ENCODE measurements at regions not wholly inside any gene's neighbourhood (a gene's known extent, or its start where the extent isn't known, plus 50 kb on each side); places are given as distances from the start of the nearest gene placed in this dataset.
A peak's percentile ranks its signal among the peaks of the same experiment; 100 is the strongest.
"Not testable (repeated sequence)": the region's sequence is repeated elsewhere in the genome, so short reads cannot be mapped to it uniquely, and the experiment has no call there.

DNA sequence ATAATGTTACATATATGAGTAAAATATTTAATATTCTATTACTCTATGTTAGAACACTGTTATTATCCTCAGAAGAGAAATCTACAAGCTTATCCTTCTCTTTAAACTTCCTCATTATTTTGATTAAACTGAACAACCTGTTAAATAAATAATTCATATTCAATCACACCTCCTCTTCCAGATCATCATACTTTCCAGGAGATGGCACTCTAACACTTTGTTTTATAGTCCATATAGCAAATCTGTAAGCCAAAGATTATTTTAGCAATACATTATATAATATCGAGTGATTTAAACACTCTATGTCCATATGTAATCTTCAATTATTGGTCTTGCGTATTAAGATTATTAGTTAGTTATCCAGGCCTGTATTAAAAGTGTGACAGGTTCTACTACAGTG, 694.1 kb downstream of the ANKRD7 start:
- DNase-seq (ENCODE audit: low spot score): peak; percentile 80

DNA sequence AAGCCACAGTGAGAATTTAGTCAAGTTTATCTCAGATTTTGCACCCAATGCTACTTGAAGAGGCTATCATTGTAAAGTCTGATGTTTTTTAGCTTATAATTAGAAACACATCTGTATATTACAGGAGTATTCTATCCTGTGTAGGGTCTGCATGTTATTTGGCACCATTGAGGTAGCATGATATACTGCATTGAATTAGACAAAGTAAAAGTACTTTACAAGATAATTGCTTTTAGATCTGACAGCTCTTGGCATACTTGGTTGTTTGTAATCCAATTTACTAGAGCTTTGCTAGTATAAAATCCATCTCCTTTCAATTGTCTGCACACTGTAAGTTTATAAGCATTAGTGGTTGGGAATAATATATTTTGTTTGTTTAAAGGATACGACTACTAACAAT, 714.3 kb downstream of the ANKRD7 start:
- DNase-seq (ENCODE audit: low spot score): no peak

DNA sequence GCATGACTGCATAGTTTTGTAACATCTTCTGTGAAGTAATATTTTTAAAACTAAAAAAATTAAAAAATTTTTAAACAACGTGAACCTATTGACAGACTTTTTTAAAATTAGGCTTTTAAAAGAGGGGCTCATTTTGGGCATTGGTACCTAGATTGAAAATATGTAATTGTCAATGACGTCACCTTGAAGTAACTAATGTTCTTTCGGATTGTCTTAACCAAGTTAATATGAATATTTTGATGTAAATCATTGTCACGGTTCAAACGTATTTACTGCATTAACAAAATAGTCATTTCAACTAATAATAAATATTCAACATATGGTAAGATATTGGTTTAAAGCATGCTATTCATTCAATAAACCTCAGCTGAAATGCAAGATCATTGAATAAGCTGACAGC, 719.8 kb downstream of the ANKRD7 start:
- no peak for DNase-seq (ENCODE audit: low spot score)

DNA sequence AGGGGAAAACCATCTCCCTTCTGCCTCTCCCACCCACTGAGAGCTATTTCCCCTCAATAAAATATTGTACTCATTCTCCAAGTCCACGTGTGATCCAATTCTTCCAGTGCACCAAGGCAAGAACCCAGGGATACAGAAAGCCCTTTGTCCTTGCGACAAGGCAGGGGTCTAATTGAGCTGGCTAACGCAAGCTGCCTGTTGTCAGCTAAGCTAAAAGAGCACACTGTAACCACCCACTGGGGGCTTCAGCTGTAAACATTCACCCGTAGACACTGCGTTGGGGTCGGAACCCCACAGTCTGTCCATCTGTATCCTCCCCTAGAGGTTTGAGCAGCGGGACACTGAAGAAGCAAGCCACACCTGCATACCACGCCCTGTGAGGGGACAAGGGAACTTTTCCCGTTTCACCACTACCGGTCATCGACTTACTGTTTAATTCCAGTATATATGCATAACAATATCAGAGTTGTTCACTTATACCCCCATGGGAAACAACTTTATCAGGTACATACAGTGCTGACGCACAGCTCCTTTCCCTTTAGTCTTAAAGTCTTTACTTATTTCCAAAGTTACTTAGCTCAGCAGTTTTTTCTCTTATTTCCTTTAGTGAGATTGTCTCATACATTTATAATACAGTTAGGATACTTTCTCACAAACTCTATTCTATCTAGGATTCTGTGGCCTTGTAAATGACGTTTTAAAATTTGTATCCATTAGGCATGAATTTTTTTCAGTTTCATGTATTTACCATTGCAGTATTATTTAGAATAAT, 721.6 kb downstream of the ANKRD7 start:
- DNase-seq (ENCODE audit: low spot score): no peak

DNA sequence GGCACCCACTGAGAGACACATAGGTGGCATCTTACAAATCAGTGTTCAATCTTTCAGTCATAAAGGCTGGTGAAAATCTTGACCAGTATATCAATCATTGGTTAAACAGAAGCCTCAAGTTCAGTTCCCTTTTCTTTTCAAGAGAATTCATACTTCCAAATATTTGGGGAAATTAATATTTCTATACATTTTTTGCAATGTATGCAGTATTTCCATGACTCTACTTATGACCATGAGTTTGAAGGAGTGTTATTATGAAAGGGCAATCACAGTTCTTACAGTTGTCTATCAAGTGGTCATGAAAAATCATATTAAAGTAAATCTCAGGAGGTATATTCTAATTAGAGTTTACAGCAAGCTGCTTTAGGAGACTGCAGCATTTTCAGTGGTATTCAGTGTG, 724.0 kb downstream of the ANKRD7 start:
- DNase-seq (ENCODE audit: low spot score): no peak

DNA sequence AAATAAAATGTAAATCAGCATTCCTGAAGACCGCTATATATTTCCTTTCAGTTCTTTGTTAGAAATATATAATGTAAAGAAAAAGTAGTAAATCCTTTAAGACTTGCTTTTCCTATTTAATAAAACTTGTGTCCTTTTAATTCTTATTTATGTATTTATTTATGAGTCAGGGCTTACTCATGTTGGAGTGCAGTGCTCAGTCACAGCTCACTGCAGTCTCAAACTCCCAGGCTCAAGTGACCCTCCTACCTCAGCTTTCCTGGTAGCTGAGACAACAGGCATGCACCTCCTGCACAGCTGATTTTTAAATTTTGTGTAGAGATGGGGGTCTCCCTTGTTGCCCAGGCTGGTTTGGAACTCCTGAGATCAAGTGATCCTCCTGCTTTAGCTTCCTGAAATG, 724.5 kb downstream of the ANKRD7 start:
- peak; percentile 43 for DNase-seq (ENCODE audit: low spot score)

DNA sequence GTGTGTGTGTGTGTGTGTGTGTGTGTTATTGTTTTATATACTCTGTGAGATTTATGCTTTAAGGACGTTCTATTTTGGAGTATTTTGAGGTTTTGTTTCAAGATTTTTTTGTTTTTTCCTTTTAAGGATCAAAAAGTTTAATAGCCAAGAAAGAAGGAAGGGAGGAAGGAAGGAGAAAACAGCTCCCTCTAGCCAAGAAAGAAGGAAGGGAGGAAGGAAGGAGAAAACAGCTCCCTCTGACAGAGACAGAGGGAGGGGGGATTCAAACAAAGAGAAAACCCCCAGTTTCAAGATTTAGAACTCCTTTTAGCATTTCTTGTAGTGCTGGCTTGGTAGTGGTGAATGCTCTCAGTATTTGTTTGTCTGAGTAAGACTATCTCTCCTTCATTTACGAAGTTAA, 731.8 kb downstream of the ANKRD7 start:
- DNase-seq (ENCODE audit: low spot score): not testable (repeated sequence)

DNA sequence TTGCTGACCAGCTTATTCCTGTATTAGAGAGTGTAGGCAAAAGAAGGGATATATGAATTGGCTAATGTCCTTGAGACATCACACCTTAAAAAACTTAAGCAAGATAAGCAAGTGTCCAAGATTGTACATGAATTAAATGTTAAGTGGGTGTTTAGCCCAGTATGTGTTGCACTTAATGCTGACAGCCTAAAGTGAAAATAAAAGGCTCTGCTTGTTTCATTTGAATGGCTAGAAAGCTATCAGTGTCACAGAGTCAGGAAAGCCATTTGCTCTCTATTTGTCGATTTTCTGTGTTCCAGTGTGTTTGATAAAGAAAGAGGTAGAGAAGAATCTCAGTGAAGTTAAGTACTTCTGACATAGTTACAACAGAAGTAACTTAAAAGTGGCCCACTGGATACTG, 744.9 kb downstream of the ANKRD7 start:
- no peak for DNase-seq (ENCODE audit: low spot score)

DNA sequence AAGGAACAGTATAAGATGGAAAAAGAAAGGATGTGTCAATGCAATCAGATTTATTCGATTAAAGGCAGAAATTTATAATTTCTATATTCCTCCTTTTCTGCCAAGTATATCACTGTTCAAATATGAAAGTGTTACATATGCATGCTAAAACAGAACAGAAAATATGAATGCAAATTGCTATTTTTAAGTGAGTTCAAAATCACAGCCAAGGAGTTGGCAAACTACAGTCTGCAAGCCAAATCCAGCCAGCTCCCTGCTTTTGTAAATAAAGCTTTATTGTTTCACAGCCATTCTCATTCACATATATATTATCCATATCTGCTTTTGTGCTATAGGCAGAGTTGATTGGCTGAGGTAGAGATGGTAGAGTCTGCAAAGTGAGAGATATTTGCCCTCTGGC, 747.2 kb downstream of the ANKRD7 start:
- DNase-seq (ENCODE audit: low spot score): no peak

DNA sequence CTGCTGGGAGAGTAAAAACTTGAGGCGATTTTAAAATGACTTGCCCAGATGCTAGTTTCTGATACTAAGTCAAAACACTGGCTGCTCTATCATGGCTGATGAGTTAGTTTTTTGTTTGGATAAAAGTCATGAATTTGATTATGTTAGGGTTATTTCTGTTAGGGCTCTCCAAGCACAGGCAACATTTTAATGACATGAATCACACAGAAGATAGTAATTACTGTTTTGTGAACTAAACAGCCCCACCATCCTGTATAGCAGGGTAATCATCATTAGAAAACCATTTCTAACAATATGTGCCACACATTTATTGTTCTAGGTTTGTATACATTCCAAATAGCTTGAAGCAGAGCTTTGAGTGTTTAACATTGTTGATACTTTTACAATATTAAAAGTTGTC, 750.3 kb downstream of the ANKRD7 start:
- no peak for DNase-seq (ENCODE audit: low spot score)

DNA sequence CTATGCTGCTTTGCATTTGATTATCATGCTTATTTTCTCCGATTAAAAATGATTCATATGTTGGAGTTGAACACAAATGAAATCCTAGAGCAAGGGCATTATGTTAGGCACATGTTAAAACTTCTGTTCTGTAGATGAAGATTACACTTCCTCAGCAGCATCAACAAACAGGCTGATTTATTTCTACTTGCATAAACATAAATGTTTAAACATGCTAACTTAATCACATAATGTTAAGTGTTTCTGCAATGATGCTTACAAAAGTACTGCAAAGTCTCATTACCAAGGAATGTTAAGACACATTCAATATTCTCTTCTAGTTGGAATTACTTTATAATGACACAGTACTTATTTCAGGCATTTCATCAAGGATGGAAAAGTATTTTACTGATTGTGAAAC, 770.8 kb downstream of the ANKRD7 start:
- DNase-seq (ENCODE audit: low spot score): no peak

DNA sequence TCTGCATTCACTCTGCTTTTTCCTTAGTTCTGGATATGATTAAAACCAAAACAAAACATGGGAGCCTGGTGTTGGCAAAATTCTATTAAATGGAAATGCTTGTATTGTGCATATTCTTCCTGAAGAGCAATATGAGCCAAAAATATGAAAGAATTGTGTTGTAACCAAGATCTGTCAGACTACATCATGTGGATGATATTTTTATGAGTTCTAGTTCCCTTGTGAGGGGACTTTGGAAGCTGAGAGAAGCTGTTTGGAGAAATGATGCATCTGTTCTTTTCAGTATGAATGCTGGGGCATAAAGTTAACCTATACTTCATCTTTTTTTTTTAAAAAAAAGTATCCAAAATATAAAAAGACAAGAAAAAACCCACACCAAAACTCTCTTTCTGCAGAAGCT, 782.7 kb downstream of the ANKRD7 start:
- DNase-seq (ENCODE audit: low spot score): no peak

DNA sequence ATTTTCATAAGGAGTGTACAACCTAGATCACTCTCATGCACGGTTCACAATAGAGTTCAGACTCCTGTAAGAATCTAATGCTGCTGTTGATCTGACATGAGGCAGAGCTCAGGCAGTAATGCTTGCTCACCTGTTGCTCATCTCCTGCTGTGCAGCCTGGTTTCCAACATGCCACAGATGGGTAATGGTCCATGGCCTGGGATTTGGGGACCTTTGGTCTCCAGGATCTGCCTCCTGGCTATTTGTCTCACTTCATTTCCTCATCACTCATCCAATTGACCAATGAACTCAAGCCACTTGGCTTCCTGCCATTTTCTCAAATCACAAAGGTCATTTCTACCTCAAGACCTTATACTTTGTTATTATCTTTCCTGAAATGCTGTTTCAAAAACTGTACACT, 786.1 kb downstream of the ANKRD7 start:
- no peak for DNase-seq (ENCODE audit: low spot score)

DNA sequence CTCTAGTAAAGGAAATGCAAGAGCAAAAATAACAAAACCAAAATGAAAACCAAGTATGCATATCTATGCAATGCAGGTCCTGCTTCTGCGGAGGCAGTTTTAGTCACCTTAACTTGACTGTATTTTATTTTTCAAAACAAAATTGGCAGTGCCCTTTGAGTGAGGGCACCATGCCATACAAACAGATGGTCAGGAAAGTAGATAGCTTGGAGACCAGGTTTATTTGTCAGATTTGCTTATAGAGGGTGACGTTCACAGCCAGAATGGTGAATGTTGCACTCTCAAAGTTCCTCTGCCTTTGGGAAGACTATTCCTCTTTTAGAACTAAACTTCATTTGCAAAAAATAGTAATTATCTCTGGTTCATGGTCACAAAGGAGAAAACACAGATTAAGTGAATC, 801.9 kb downstream of the ANKRD7 start:
- no peak for DNase-seq (ENCODE audit: low spot score)

DNA sequence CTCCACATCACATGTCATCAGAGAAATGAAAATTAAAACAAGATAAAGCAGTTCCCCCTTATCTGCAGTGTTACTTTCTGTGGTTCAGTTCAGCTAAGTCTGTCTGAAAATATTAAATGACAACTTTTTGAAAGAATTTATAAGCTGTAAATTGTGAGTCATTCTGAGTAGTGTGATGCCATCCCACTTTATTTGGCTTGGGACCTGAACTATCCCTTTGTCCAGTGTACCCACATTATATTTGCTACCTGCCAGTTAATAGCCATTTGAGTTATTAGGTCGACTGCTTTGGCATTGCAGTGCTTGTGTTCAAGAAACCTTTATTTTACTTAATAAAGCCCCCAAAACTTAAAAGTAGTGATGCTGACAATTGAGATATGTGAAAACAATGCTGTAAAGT, 804.2 kb downstream of the ANKRD7 start:
- DNase-seq (ENCODE audit: low spot score): no peak

DNA sequence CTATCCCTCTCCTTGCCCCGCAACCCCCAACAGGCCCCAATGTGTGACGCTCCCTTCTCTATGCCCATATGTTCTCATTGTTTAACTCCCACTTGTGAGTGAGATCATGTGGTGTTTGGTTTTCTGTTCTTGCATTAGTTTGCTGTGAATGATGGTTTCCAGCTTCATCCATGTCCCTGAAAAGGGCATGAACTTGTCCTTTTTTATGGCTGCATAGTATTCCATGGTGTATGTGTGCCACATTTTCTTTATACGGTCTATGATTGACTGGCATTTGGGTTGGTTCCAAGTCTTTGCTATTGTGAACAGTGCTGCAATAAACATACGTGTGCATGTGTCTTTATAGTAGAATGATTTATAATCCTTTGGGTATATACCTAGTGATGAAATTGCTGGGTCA, 807.6 kb downstream of the ANKRD7 start:
- not testable (repeated sequence) for DNase-seq (ENCODE audit: low spot score)

DNA sequence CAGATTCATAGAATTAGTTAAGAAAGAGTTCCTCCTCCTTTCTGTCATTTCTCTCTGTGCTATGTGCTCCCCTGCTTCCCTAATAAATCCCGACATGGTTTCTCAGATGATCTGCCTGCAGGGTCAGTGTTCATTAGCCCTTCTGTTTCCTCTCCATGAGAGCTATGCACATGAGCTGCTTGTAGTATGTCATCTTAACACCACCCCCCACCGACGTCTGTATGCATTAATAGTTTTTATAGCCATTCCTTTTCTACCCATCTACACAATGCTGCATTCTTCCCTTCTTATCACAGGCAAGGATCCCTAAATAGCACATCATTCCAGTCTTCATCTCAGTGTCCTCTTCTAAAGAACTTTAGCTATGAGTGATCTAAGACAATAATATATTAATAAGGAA, 809.1 kb downstream of the ANKRD7 start:
- no peak for DNase-seq (ENCODE audit: low spot score)

DNA sequence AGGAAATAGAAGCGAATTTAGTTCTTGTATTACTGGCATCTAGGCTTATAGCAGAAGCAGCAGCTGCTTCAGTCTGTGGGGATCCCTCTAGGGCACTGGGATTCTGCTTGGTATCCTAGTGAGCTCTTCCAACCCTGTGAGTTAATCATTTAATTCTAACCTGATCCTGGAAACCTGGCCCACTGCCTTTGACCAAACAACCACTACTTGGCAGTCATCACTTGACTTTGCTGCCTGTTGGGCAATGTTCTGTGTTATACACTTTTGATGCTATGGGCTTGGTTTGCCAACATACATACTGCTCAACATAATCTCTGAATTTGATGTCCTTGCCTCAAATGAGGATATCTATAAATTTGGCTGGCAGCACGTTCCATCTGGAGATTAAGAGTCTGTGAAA, 813.4 kb downstream of the ANKRD7 start:
- no peak for DNase-seq (ENCODE audit: low spot score)

DNA sequence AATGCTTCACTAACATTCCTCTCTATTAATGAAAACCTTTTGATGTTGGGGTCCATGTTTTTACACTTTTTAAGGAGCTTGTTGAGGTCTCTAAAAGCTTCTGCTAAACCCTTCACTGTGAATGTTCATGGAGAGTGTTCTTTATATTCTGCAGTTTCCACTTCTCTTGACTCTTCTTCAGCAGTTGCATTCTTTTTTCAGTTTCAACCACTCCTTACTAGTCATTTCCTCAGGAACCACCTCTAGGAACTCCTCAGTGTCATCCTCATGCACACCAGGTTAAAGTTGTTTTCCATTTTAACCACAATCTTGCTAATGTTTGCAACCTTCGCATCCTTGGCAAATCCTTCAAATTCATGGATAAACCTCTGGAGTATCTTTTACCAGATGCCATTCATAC, 821.6 kb downstream of the ANKRD7 start:
- DNase-seq (ENCODE audit: low spot score): no peak

DNA sequence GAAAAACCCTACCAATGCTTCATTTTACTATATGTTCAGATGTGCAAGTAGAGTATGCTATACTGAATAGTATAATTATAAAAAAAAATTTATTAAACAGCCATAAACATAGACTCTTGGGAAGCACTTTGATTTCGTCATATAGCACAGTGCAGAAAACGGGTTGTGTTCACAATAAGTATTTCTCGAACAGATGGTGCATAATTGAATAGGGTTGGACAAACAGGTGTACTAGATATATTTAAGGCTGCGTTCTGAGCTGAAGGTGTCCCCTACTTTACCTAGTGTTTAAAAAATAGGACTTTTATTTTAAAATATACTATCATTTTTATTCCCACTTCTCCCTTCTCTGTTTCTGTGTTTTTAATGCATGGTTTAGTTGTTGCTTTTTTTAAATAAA, 841.5 kb downstream of the ANKRD7 start:
- no peak for DNase-seq (ENCODE audit: low spot score)

DNA sequence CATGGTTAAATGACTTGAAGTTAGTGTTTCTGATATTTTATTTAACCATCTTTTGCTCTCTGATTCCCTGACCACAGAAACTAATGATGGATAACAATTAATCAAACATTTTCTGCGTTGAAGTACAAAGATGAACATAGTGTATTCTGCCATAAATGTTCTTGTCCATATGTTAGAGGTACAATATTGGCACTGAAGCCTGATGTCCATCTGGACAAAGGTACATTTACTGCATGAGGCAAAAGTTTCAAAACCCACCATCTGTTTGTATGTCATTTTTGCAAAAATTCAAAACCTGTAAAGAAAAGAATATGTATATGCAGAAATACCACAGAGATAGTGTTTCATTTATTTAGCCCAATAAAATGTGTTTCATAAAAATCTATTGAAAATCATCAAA, 861.5 kb downstream of the ANKRD7 start:
- DNase-seq (ENCODE audit: low spot score): no peak

DNA sequence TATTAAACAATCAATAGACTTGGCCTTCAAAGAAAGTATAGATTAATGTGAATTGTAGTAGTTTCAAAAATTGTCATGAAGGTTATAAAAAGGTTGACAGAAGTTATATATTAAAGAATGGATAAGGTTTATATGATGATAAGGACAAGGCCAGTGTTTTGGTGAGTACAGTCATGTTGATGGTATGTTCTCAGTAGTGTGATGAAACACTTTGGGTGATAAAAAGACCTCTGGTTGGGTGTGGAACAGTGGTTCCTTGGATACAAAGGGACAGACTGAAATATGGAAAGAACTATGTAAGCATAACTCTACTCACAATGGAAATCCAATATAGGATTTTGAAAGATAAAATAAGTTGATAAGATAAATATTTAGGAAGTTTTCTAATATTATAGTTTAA, 866.3 kb downstream of the ANKRD7 start:
- peak; percentile 39 for DNase-seq (ENCODE audit: low spot score)

DNA sequence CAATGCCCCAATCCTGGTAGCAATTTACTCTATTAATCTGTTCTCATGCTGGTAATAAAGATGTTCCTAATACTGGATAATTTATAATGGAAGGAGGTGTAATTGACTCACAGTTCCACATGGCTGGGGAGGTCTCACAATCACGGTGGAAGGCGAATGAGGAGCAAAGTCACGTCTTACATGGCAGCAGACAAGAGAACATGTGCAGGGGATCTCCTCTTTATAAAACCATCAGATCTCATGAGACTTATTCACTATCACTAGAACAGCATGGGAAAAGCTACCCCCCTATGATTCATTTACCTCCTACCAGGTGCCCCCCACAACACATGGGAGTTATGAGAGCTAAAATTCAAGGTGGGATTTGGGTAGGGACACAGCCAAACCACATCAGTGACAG, 872.2 kb downstream of the ANKRD7 start:
- no peak for DNase-seq (ENCODE audit: low spot score)

DNA sequence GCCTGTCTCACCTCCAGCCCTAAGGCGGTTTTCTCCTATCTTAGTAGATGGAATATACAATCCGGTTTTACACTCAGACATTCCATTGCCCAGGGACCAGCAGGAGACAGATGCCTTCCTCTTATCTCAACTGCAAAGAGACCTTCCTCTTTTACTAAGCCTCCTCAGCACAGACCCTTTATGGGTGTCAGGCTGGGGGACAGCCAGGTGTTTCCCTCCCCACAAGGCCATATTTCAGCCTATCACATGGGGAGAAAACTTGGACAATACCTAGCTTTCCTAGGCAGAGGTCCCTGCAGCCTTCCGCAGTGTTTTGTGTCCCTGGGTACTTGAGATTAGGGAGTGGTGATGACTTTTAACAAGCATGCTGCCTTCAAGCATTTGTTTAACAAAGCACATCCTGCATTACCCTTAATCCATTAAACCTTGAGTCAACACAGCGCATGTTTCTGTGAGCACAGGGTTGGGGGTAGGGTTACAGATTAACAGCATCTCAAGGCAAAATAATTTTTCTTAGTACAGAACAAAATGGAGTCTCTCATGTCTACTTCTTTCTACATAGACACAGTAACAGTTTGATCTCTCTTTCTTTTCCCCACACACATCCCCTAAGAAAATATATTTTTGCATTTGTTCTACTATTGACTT, 876.2 kb downstream of the ANKRD7 start:
- not testable (repeated sequence) for DNase-seq (ENCODE audit: low spot score)
